HG03442 (cell line): ENCODE measurements at regions not wholly inside any gene's neighbourhood (a gene's known extent, or its start where the extent isn't known, plus 50 kb on each side); places are given as distances from the start of the nearest gene placed in this dataset.
"Not testable (repeated sequence)": the region's sequence is repeated elsewhere in the genome, so short reads cannot be mapped to it uniquely, and the experiment has no call there.

Source experiments
- ATAC-seq: cut with Tn5 transposase; IDR thresholded peaks from one replicate; pipeline ENCODE4 v1.9.1; 2021; ENCODE audit warnings: mild to moderate bottlenecking, moderate library complexity; ENCODE audit not compliant: unreplicated experiment

DNA sequence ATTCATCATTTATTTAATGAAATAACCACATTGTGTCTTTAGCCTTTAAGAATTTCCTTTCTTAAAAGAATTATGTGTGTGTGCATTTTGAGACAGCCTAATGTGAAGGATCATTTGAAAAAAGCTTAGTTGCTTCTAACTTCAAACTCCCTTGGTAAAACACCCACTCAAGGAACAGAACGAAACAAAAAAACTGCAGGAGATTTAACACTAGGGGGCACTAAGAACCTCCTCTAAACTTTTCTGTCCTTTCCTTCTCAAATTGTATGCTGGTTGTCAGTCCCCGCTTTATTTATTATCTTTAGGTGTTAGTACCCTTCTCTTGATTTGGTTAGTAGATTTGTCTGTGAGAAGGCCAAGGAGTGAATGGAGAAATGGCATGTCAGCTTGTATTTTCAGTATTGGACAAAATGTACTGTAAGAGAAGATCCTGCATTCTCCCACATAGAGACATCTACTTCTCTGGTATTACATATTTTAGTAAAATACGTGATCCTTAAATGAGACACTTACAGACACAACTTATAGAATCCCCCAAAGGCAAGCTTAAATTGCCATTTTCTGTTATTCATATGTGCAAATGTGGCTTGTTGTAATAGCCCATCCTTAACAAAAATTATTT is 229.7 kb downstream of the MRPS30 start:
- ATAC-seq = peak; percentile 82

DNA sequence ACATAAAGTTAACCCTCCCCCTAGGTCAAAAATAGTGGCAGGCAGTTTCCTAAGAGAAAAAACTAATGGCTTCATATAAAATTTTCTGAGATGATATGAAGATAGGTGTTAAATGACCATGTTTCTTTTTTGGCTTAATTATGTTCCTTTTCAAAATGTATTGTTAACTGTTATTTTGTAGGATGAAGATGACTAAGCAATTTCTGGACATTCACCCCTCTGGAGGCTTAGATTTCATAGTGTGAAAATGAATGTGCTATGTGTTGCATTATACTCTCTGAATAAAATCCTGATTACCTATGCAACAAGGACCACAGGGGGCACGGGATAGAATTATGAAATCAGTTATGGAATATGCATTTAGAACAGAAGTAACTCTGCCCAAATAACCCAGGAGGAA is 233.5 kb downstream of the MRPS30 start:
- ATAC-seq = no peak

DNA sequence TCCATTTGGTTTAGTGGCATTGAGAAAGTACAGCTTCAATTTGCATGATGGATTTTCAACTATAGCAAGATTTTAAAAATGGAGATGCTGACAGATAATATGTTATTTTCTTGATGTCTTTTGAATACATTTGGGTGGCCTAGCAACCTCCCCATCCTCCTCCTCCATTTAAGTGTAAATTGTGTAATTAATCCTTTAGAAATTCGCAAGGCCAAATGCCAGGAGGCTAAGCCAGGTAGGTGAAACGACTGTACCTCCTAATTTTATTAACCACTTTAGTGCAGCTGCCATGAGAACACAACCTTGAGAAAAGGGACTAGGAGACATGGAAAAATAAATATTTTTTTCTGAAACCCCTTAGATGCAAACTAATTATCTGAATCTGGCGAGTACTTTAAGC is 248.8 kb downstream of the MRPS30 start:
- no peak for ATAC-seq

DNA sequence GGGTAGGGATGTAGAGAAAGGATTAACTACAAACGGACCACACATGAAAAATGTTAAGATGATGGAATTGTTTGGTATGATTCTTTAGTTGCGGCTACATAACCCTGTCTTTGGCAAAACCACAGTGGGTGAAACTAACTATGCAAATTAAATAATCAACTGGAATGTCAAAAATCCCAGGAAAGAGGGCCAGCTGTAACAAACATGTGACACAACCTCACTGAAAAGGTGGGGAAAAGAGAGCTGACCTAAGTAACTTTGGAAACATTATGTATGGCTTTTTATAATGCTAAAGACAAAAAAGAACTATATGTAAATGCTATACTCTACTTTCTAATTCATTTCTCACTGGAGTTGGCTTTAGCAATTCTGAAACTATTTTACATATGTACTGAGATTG is 252.0 kb downstream of the MRPS30 start:
- ATAC-seq = no peak

DNA sequence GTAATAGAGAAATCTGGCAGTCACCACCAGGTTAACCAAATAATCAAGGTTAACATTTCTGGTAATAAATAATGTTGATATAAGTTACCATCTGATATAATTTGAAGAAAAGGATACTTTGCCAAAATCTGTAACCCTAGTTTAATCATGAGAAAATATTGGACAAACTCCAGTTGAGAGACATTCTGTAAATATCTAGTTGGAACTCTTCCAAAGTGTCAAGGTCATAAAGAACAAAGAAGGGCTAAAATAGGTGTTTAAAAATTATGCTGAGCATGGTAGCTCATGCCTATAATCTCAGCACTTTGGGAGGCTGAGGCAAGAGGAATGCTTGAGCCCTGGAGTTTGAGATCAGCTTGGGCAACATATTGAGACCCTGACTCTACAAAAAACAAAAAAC is 253.3 kb downstream of the MRPS30 start:
- ATAC-seq = no peak

DNA sequence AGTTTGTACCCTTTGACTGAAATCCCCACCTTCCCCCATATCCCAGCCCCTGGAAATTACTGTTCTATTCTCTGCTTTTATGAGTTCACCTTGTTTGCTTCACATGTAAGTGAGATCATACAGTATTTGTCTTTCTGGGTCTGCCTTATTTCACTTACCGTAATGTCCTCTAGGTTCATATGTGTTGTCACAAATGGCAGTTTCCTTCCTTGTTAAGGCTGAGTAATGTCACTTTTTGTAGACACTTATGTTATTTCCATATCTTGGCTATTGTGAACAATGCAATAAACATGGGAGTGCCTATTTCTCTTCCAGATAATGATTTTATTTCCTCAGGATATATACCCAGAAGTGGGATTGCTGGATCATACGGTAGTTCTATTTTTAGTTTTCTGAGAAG is 272.3 kb downstream of the MRPS30 start:
- ATAC-seq = no peak

DNA sequence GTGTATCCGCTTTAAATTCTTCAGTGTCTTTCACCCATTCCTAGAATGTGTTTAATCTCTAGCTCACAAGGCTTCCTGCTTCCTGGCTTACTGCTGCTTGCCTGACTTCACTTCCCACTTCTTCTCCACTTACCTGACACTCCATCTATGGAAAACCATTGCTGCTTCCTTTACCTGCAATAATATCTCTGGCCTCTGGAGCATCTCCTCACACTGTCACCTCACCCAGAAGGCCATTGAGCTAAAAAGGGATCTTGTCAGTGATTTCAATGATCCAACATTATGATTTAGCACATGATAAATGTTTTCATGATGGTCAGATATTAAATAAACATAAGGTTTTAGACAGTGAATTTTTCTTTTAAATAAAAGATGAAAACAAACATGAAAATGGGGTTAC is 281.1 kb downstream of the MRPS30 start:
- no peak for ATAC-seq

DNA sequence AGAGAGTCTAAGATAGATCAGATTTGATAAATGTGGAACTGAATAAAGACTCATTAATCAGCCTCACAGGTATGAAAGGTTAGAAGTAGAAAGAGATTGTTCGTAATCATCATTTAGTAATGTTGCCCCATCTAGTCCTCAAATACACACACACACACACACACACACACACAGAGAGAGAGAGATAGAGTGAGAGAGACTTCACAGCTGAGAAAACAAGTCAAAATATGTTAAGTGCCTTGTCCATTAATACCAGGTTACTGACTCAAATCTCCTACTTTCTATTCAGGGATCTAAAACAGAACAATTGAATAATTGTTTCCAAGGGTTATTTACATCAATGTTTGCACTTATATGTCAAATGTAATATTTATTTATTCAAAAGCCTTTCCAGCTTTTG is 284.6 kb downstream of the MRPS30 start:
- ATAC-seq = no peak

DNA sequence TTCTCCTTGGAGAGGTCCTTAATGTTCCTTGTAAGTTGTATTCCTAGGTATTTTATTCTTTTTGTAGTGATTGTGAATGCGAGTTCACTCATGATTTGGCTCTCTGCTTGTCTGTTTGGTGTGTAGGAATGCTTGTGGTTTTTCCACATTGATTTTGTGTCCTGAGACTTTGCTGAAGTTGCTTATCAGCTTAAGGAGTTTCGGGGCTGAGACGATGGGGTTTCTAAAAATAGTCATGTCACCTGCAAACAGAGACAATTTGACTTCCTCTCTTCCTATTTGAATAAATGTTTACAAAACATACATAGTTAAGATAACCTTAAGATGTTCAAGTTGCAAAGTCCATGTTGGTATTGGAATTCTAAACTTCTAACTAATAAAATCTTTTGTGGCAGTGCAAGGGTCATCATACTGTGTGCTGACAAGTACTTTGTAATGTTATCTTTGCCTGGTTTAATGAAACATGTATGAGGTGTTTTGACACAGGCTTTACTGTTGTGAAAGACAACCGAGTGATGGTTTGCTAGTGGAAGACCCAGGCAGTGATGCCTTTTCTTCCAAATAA is 286.2 kb downstream of the MRPS30 start:
- no peak for ATAC-seq

DNA sequence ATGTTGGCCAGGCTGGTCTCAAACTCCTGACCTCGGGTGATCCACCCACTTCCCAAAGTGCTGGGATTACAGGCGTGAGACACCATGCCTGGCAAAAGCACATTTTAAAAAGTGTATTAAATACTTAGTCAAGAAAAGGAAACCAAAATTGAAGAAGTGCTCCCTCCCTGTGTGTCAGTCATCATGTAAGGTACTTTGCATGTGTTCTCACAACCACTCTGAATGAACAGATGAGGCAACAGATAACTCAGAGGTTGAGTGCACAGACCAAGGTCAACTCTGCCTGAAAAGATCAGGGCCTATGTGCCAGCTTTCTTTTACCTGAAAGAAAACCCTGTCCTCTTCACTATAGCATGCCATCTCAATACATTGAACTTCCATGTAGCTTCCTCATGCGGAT is 289.7 kb downstream of the MRPS30 start:
- ATAC-seq = peak; percentile 69

DNA sequence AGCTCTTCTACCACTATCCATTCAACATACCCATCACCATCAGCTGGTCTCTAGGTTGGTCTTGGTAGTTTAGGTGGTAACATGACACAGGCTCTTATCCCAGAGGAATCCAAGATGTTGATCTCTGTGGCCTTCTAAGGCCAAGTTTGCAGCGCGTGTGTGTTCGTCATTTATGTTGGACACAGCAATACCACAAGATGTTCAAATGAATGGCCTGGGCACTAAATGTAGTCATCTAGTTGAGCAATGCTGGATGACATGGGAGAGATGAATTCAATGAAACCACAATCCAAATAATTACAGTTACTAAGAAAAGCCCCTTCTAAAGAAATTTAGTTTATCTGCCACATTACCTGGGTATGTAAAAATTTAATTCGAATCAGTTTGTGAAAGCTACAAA is 292.4 kb downstream of the MRPS30 start:
- ATAC-seq = no peak

DNA sequence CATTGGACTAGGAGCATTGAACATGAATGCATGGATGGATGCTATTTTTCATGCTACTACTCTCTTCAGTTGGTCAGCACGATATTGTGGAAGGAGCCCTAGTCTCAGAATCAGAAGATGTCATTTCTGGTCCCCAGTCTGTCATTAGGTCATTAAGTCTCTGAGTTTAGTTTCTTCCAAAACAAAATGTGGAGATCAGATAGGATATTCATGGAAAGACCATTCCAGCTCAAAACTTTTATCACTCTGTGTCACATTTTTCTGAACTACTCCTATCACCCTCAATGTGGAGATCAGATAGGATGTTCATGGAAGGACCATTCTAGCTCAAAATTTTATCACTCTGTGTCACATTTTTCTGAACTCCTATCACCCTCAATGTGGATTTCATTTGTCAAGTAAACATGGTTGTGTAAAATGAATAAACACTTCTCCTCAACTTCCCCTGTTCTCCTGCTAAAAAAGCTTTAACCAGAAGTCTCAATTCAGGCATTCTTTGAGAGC is 296.8 kb downstream of the MRPS30 start:
- no peak for ATAC-seq

DNA sequence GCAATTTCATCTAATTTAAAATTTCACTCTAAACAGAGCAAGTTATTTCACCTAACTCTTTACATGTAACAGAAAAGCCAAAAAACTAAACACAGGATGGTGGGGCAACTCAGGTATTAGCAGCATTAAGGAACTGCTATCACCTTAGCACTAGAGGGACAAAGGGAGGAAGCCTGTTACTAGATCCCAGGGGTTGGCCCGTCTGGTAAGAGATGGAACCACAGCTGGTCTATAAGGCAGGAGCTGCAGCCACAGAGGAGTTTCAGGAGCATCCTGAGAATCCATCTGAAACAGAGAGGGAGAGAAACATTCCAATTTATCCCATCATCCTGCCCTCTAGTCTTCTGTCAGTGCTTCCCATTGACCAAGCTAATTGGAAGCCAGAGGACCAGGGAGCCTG is 300.3 kb downstream of the MRPS30 start:
- no peak for ATAC-seq

DNA sequence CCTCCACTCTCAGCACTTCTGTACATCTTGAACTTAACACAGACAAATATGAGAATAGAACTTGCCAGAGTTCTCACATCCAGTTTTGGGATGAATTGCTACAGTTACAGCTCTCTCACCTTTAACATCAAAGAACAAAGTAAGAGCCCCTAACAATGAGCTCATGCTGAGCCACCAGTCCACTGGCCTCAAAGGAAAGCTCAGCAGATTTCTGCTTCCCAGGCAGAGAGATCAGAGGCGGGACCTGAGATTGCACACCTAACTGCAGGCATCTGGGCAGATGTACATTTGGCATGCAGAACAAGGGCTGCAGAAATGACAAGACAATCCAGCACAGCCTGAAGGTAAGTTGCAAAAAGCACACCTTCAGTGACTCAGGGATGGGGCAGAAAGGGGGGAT is 300.9 kb downstream of the MRPS30 start:
- no peak for ATAC-seq

DNA sequence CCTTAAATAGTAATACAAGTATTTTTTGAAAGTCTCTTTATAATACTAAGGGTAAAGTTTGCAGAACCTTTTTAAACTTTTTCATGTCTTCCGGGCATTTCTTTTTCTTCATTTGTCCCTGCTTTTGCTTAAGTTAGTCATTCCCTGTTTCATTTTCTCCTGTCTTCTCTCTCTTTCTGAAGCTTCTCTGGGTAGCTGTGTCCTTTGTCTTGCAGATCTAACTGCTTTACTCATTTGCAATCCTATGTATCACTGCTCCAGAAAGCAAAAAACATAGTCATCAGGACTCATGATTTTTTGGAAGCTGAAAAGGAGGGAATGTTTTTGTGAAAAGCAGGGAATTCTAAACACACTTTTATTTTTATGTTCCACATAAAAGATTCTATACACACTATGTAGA is 301.7 kb downstream of the MRPS30 start:
- no peak for ATAC-seq

DNA sequence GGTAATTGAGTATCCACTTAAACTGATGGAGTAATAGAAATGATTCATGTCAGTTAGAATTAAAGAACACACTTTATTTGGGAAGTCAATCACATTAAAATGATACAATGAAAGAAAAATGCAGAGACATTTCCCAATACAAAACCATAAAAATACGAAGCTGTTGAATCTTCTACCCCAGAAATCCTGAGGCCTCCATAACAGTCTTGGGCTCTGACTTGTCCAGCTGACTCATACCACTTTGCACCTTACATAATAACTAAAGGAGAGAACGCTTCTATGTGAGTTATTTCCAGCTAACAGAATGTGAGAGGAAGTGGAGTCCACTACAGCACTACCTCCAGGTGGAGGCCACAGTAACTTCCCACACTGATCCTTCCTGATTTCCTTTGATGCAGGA is 305.0 kb downstream of the MRPS30 start:
- ATAC-seq = no peak

DNA sequence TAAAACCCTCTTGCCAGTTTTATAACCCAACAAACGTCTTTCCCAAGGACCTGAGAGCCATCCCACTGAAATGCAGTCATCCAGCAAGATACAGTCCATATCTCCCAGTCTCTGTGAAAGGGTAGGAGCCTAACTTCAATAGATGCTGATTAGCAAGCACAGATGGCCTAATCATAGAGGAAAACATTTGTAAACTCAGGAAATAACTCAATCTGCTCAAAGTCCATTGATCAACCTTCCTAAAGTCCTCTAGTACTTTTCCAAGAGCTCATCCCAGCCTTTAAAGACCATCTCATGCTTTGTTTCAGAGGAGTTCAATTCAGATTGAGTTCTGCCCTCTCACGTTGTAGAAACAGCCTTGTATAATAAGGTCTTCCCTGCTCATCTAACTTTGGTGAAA is 324.2 kb downstream of the MRPS30 start:
- ATAC-seq = no peak

DNA sequence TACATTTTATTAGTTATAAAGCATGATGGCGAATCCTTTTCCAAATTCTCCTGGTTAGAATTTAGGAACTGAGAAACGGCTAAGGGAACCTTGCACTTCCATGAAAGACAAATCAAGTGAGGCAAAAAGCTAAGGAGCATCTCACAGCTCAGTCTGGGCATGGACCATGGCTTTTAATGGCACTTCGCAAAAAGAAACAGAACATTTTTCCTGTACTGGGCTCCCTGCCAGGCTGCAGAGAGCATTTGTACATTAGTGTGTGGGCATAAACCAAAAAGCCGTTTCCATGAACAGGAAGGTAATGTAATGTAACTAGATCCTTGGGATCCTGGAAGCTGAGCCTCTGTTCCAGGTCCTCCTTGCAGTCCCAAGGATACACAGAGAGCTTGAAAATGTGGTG is 354.2 kb downstream of the MRPS30 start:
- ATAC-seq = no peak

DNA sequence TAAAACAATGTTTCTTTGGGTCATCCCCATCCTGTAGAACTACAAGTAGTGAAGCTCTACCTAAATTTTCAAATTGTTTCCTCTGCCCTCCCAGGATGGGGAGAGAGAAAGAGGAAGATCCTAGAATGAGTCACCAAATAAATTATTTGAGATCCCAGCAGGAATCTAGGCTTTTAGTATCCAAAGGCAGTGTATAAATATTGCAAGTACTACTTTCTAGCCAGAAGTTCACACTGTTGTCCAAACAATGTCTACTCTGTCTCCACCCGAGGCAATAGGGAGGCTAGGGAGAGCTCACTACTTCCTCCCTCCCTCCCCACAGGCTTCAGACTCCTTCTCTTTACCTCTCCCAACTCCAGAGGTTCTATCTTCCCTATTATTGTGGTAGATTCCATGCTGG is 362.8 kb downstream of the MRPS30 start:
- no peak for ATAC-seq

DNA sequence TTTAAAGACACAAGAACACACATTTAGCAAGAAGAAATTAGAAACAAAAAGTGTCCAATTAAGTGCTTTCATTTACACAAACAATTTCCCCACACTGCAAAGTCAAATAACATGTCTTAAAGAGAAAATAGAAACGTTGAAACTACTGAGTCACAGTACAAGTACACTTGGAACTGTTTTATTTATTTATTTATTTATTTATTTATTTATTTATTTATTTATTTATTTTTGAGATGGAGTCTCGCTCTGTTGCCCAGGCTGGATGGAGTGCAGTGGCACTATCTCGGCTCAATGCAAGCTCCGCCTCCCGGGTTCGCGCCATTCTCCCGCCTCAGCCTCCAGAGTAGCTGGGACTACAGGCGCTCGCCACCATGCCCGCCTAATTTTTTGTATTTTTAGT is 363.9 kb downstream of the MRPS30 start:
- not testable (repeated sequence) for ATAC-seq

DNA sequence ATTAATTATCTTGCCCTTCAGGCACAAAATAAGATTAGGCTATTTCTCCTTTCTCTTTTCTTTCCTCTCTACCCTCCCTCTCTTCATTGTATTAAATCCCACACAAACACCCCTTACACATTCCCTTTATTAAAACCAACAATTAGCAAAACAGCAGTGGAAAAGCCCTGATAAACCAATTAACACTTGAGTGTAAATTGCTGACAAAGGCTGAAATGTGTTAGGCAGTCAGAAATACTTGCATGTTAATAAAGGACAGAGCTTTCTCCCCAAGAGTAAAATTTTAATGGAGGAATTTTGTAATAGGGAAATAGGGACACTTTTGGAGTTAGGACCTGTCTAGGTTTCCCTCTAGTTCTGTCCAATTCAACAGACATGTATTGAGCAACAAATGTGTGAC is 370.9 kb downstream of the MRPS30 start:
- no peak for ATAC-seq

DNA sequence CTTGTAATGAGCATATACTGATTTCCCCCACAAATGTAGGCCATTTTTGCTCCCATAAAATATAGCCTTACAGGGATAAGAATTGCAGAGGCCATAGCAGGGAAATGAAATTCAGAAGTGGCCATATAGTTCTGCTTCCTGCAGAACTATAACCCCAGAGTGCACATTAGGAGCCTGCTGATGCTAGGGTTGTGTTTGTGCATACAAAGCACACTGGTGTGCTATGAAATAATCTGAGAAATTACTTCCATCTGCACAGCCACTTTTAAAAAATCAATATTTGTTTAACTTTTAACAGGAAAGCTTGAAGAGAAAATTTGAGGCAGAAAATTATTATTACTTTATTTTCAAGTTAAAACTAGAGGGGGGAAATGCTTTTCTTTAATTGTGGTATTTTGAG is 380.3 kb downstream of the MRPS30 start:
- no peak for ATAC-seq

DNA sequence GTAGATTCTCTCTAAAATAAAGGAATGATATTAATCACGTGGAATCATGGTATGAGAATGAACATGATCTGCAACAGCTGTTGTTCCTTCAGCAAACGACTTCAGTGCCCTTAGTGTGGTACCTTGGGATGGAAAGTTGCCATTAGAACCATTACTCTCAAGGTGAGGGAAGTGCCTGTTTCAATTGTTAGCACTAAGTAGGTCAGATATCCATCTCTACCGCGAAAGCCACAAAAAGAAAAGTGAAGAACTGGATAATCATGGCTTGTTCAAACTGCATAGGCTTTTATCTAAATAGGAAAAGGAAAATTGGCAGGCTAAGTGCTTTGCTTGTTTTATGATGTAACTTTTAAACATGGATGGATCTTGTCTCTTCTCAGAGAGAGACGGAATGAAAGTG is 380.7 kb downstream of the MRPS30 start:
- no peak for ATAC-seq
